ENCODE measurements at regions not wholly inside any gene's neighbourhood (a gene's known extent, or its start where the extent isn't known, plus 50 kb on each side); places are given as distances from the start of the nearest gene placed in this dataset.

DNA sequence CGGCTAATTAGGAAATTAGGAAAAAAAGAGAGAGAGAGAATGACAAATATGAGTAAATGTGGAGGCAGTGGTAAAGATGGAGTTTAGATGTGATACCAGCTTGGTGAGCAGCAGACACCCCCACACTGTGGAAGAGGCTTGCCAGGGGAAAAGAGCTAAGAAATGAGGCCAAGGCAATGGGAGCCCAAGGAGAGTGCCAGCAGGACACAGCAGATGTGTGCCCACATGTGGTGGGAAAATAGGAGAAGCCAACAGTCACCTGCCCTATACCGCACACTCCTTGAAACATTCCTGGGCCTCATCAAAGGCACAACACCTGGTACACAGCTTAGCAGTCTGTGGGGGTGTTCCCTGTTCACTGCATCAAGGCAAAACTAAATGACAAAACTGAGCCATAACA is 104.9 kb downstream of the FAM76B start:
- no peak overlapping the region for H3K27ac ChIP-seq
- TF ChIP-seq POLR2A (IDR thresholded peaks at IDR 0.05), result no peak
- TF ChIP-seq, protein P1, sequence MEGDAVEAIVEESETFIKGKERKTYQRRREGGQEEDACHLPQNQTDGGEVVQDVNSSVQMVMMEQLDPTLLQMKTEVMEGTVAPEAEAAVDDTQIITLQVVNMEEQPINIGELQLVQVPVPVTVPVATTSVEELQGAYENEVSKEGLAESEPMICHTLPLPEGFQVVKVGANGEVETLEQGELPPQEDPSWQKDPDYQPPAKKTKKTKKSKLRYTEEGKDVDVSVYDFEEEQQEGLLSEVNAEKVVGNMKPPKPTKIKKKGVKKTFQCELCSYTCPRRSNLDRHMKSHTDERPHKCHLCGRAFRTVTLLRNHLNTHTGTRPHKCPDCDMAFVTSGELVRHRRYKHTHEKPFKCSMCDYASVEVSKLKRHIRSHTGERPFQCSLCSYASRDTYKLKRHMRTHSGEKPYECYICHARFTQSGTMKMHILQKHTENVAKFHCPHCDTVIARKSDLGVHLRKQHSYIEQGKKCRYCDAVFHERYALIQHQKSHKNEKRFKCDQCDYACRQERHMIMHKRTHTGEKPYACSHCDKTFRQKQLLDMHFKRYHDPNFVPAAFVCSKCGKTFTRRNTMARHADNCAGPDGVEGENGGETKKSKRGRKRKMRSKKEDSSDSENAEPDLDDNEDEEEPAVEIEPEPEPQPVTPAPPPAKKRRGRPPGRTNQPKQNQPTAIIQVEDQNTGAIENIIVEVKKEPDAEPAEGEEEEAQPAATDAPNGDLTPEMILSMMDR (IDR thresholded peaks at IDR 0.05), result no peak
- DNase-seq (no peak), ATAC-seq (no peak)
- no peaks in the 10 kb centered on the region for H3K36me3 ChIP-seq
- H3K4me3 ChIP-seq, result no peak overlapping the region
- H3K4me1 ChIP-seq, result peaks cover 0 to 13% (median 3%) of the 10 kb centered on the region in 4 donors
- H3K27me3 ChIP-seq, result no peaks in the 10 kb centered on the region
- 93% methylated on average over 1 of the region's 2 CpGs for WGBS (ENCODE audit: insufficient coverage, low coverage, low lambda C conversion rate, missing lambda C conversion rate)
- intact Hi-C loops (cut with DNase I), result no loop called here
- no peaks in the 10 kb centered on the region for H3K9me3 ChIP-seq

DNA sequence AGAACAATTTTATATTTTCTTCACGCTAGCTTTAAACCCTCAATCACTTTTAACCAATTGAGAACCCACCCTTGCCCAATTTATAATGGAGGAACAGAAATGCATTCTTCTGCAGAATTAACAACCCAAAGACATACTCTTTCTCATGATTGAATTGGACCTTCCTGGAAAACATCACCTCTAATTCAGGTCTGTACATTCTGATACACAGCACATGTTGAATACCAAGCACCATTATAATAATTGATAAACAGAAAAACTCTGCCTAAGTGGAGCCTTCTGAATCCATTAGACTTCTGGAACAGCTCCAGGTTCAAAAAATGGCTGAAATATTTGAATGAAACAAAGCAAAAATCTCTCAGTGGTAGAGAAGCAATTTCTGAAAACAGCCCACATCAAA is 105.4 kb downstream of the FAM76B start:
- Histone ChIP-seq H3K36me3 (no peaks in the 10 kb centered on the region), H3K4me3 (no peak overlapping the region), H3K4me1 (peaks cover 0 to 13% (median 3%) of the 10 kb centered on the region in 4 donors), H3K27ac (no peak overlapping the region), H3K27me3 (no peaks in the 10 kb centered on the region), H3K9me3 (no peaks in the 10 kb centered on the region)
- 92% methylated on average over 1 of the region's 1 CpG for WGBS (ENCODE audit: insufficient coverage, low coverage, low lambda C conversion rate, missing lambda C conversion rate)
- intact Hi-C loops (cut with DNase I), result no loop called here
- TF ChIP-seq, protein P1 (IDR thresholded peaks at IDR 0.05), result no peak
- TF ChIP-seq POLR2A (IDR thresholded peaks at IDR 0.05), result no peak
- ATAC-seq (no peak), DNase-seq (no peak)

DNA sequence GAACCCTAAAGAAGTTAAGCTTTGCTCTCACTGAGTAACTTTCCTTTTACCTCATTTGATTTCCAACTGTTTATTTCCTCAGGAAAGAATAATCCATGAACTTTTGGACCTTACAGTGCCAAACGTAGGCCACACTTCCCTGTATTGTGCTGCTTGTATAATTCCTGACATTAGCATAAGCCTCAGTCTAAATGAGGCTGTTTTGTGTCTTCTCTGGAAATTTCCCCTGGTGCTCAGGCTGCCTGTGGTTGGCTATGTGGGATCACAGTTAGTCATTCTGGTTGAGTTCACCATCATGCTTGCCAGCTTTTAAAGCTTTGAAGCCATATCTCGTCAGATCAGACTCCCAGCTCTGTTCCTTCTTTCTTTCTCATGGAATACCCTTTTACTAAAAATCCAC is 107.0 kb downstream of the FAM76B start:
- Histone ChIP-seq H3K36me3 (no peaks in the 10 kb centered on the region), H3K27ac (no peak overlapping the region), H3K4me1 (peaks cover 0 to 13% (median 4%) of the 10 kb centered on the region in 4 donors), H3K4me3 (no peak overlapping the region), H3K27me3 (no peaks in the 10 kb centered on the region), H3K9me3 (no peaks in the 10 kb centered on the region)
- intact Hi-C loops (cut with DNase I), result no loop called here
- ATAC-seq (peak; percentile 55 to 83 (median 68)), DNase-seq (no peak)
- no peak for TF ChIP-seq POLR2A (IDR thresholded peaks at IDR 0.05)
- TF ChIP-seq, protein P1 (IDR thresholded peaks at IDR 0.05), result no peak
- 44% methylated on average over 2 of the region's 2 CpGs for WGBS (ENCODE audit: insufficient coverage, low coverage, low lambda C conversion rate, missing lambda C conversion rate)

DNA sequence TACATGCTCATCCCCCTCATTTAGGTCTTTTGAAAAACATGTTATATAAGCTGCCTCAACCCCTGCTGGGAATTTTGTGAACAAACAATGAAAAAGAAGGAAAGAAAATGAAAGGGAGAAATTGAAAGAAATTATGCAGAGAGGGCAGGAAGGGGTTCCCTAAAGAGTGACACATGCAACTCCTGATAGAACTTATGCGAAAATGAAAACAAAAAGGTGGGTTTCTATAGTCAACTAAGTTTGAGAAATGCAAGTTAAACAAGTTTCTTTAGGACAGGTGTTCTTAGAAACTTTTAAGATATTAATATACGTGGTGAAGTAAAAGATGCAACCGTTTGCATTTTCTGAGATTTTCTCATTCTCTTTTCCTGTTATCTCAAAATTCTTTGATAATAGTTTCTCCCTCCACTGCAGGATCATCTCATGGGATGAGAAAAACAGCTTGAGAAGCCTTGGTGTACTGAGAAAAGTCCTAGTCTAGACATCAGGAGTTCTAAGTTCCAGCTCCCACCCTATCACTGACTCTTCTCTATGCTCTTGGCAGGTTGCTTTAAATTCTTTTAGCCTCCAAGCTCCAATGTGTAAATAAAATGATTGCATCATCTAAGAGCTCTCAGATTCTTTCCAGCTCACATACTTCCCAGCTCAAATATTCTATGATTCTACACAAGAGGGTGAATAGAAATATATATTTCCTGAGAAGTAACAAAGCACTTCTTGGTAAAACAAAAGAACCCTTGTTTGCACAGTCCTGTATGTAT is 109.2 kb downstream of the FAM76B start:
- DNase-seq, result no peak
- Histone ChIP-seq H3K9me3 (no peaks in the 10 kb centered on the region), H3K27ac (no peak overlapping the region), H3K36me3 (no peaks in the 10 kb centered on the region), H3K4me1 (peaks cover 0 to 13% (median 4%) of the 10 kb centered on the region in 4 donors), H3K4me3 (no peak overlapping the region), H3K27me3 (no peaks in the 10 kb centered on the region)
- peak; percentile 86 to 96 (median 93) for ATAC-seq
- intact Hi-C loops (cut with DNase I), result no loop called here
- no peak for TF ChIP-seq POLR2A (IDR thresholded peaks at IDR 0.05)
- WGBS (ENCODE audit: insufficient coverage, low coverage, low lambda C conversion rate, missing lambda C conversion rate), result 45% methylated on average over 3 of the region's 3 CpGs

DNA sequence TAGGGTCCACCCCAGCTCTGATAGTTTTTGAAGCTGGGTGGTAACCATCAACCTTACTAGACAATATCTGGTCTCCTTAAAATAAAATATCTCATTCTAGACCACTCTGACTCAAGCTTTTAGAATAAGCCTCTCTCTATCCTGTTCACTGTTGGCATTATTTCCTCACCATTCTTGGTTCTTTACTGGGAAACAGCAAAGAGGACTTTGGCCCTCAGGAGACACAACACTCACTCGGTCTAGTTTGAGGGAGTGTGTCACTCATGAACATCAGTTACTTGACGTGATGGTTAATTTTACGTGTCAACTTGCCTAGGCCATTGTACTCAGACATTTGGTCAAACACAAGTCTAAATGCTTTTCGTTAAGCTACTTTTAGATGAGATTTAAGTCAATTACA is 110.6 kb downstream of the FAM76B start:
- WGBS (ENCODE audit: insufficient coverage, low coverage, low lambda C conversion rate, missing lambda C conversion rate), result 91% methylated on average over 4 of the region's 4 CpGs
- no peaks in the 10 kb centered on the region for H3K36me3 ChIP-seq
- TF ChIP-seq, protein P1 (IDR thresholded peaks at IDR 0.05), result no peak
- TF ChIP-seq POLR2A (IDR thresholded peaks at IDR 0.05), result no peak
- H3K27me3 ChIP-seq, result no peaks in the 10 kb centered on the region
- H3K4me1 ChIP-seq, result peaks cover 0 to 13% (median 4%) of the 10 kb centered on the region in 4 donors
- intact Hi-C loops (cut with DNase I), result no loop called here
- no peak for DNase-seq
- H3K9me3 ChIP-seq, result no peaks in the 10 kb centered on the region
- peak in 2 of 4 donors; percentile 43 to 61 for ATAC-seq
- no peak overlapping the region for H3K27ac ChIP-seq
- no peak overlapping the region for H3K4me3 ChIP-seq

Data from right lobe of liver (tissue), 6 donors.